Thyroid gland (tissue), 4 donors: ENCODE measurements at regions not wholly inside any gene's neighbourhood (a gene's known extent, or its start where the extent isn't known, plus 50 kb on each side); places are given as distances from the start of the nearest gene placed in this dataset.
"Not testable (repeated sequence)": the region's sequence is repeated elsewhere in the genome, so short reads cannot be mapped to it uniquely, and the experiment has no call there.

Experiments used
- DNase-seq, 2 donors: peaks; one replicate each; pipeline ENCODE4 v3.0.0-alpha.2; 2019
- H3K27ac ChIP-seq, 3 donors: fragments of 200-600 bp; sonication (generic); 1 replicate in 2 of 3; 2 replicates in 1 of 3; pipeline ENCODE4 v1.5.1; 2016 to 2019; ENCODE audit warnings: mild to moderate bottlenecking in 1 of 3, moderate library complexity in 1 of 3
- H3K27me3 ChIP-seq: fragments of 200-600 bp; sonication (generic); one replicate; pipeline ENCODE4 v1.5.1; 2019
- H3K36me3 ChIP-seq, 2 donors: fragments of 200-600 bp; sonication (generic); one replicate each; pipeline ENCODE4 v1.5.1; 2016 to 2019
- H3K4me1 ChIP-seq, 2 donors: fragments of 200-600 bp; sonication (generic); one replicate each; pipeline ENCODE4 v1.5.1; 2017 to 2019
- H3K4me3 ChIP-seq, 3 donors: fragments of 200-600 bp; sonication (generic); replicated peaks in 1 of 3; 1 replicate in 2 of 3; 2 replicates in 1 of 3; pipeline ENCODE4 v1.5.1; 2016; ENCODE audit warnings: mild to moderate bottlenecking in 1 of 3
- H3K9me3 ChIP-seq: fragments of 200-600 bp; sonication (generic); one replicate; pipeline ENCODE4 v1.5.1; 2017
- CTCF ChIP-seq, 6 experiments: fragments of 200-600 bp in 3 of 6; fragments of 450-650 bp in 3 of 6; sonication (generic) in 3 of 6; IDR thresholded peaks; one replicate each; pipeline ENCODE4 v1.5.1; 2016 to 2019; ENCODE audit warnings: antibody characterized with exemption in 6 of 6, mild to moderate bottlenecking in 2 of 6, inconsistent platforms in 1 of 6, moderate library complexity in 1 of 6
- POLR2A ChIP-seq, 2 donors: fragments of 450-650 bp; IDR thresholded peaks; one replicate each; pipeline ENCODE4 v1.6.1; 2017; ENCODE audit warnings: antibody characterized with exemption in 2 of 2, mild to moderate bottlenecking in 2 of 2, moderate library complexity in 1 of 2
- WGBS, 2 donors: methylation state at CpG; one replicate each; pipeline ENCODE4 v1.1.5; 2017; 5-methylcytosine and 5-hydroxymethylcytosine counted together
- intact Hi-C: fragments of 100-400 bp; cut with DNase I; formaldehyde crosslinking; loops from one replicate; pipeline ENCODE4 v1.15.1; 2023

- H3K4me3 ChIP-seq, H3K27me3 ChIP-seq, H3K9me3 ChIP-seq, H3K4me1 ChIP-seq, intact Hi-C loops, DNase-seq, H3K27ac ChIP-seq, H3K36me3 ChIP-seq: not testable (repeated sequence)
- WGBS, 2 donors: 21 to 25% methylated on average over 1 of the region's 1 CpG
These were observed 2775.4 kb downstream of the RPIA start for GRCh38 chr2:91466780-91467363.

- DNase-seq, intact Hi-C loops, H3K4me3 ChIP-seq, H3K36me3 ChIP-seq, H3K27ac ChIP-seq, H3K9me3 ChIP-seq: not testable (repeated sequence)
- H3K27me3 ChIP-seq: peaks cover 27% of the 10 kb centered on the region
- WGBS, 2 donors: 37 to 38% methylated on average over 2 of the region's 2 CpGs
- peaks cover 18 to 21% of the 10 kb centered on the region in 2 donors for H3K4me1 ChIP-seq
These were observed 2784.9 kb downstream of the RPIA start for GRCh38 chr2:91476244-91476935.

GRCh38 chr2:91476936-91477246 lies 2785.4 kb downstream of the RPIA start:
- Histone ChIP-seq H3K4me1 (peaks cover 18 to 21% of the 10 kb centered on the region in 2 donors), H3K27me3 (peaks cover 27% of the 10 kb centered on the region)
- H3K9me3 ChIP-seq, intact Hi-C loops, H3K36me3 ChIP-seq, H3K4me3 ChIP-seq, H3K27ac ChIP-seq, DNase-seq: not testable (repeated sequence)
- 6 to 7% methylated on average over 20 to 23 of the region's 25 CpGs for WGBS, 2 donors

GRCh38 chr2:91477291-91477690 lies 2785.8 kb downstream of the RPIA start:
- H3K9me3 ChIP-seq, intact Hi-C loops, H3K36me3 ChIP-seq, DNase-seq, H3K27ac ChIP-seq: not testable (repeated sequence)
- H3K4me3 ChIP-seq: peak overlapping the region in 1 of 3 donors; percentile 39
- H3K4me1 ChIP-seq: peaks cover 18 to 21% of the 10 kb centered on the region in 2 donors
- H3K27me3 ChIP-seq: peaks cover 27% of the 10 kb centered on the region
- 3 to 4% methylated on average over 33 to 38 of the region's 51 CpGs for WGBS, 2 donors

- Histone ChIP-seq H3K9me3 (no peaks in the 10 kb centered on the region), H3K4me3 (peak overlapping the region; percentile 1 to 42 (median 39)), H3K4me1 (peaks cover 18 to 21% of the 10 kb centered on the region in 2 donors), H3K27ac (no peak overlapping the region), H3K36me3 (no peaks in the 10 kb centered on the region), H3K27me3 (peaks cover 27% of the 10 kb centered on the region)
- DNase-seq: peak in 1 of 2 donors; percentile 27
- 3 to 7% methylated on average over 122 of the region's 123 CpGs for WGBS, 2 donors
- TF ChIP-seq POLR2A (IDR thresholded peaks at IDR 0.05) (no peak), CTCF (IDR thresholded peaks at IDR 0.05) (no peak)
- intact Hi-C loops: no loop called here
These were observed 2786.5 kb downstream of the RPIA start for GRCh38 chr2:91477731-91478672.

- H3K36me3 ChIP-seq, DNase-seq, intact Hi-C loops, H3K9me3 ChIP-seq, H3K27ac ChIP-seq: not testable (repeated sequence)
- 4 to 7% methylated on average over 68 of the region's 70 CpGs for WGBS, 2 donors
- peaks cover 18 to 21% of the 10 kb centered on the region in 2 donors for H3K4me1 ChIP-seq
- peaks cover 27% of the 10 kb centered on the region for H3K27me3 ChIP-seq
- H3K4me3 ChIP-seq: peak overlapping the region in 1 of 3 donors; percentile 39
These were observed 2787.6 kb downstream of the RPIA start for GRCh38 chr2:91478851-91479718.

GRCh38 chr2:91485226-91485625 lies 2793.8 kb downstream of the RPIA start:
- H3K27ac ChIP-seq, H3K9me3 ChIP-seq, H3K36me3 ChIP-seq, H3K27me3 ChIP-seq, intact Hi-C loops, DNase-seq, H3K4me1 ChIP-seq, H3K4me3 ChIP-seq: not testable (repeated sequence)
- 13 to 14% methylated on average over 3 to 4 of the region's 4 CpGs for WGBS, 2 donors

GRCh38 chr2:91497129-91498064 lies 2805.9 kb downstream of the RPIA start:
- H3K27me3 ChIP-seq, H3K4me1 ChIP-seq, H3K36me3 ChIP-seq, H3K27ac ChIP-seq, DNase-seq, intact Hi-C loops, H3K4me3 ChIP-seq, H3K9me3 ChIP-seq: not testable (repeated sequence)
- 56% methylated on average over 6 to 8 of the region's 18 CpGs for WGBS, 2 donors

GRCh38 chr2:91498065-91498449 lies 2806.6 kb downstream of the RPIA start:
- H3K4me3 ChIP-seq, intact Hi-C loops, H3K27me3 ChIP-seq, H3K9me3 ChIP-seq, H3K27ac ChIP-seq, H3K36me3 ChIP-seq, DNase-seq, H3K4me1 ChIP-seq: not testable (repeated sequence)
